ENCODE measurements at regions not wholly inside any gene's neighbourhood (a gene's known extent, or its start where the extent isn't known, plus 50 kb on each side); places are given as distances from the start of the nearest gene placed in this dataset.
A peak's percentile ranks its signal among the peaks of the same experiment; 100 is the strongest.

DNA sequence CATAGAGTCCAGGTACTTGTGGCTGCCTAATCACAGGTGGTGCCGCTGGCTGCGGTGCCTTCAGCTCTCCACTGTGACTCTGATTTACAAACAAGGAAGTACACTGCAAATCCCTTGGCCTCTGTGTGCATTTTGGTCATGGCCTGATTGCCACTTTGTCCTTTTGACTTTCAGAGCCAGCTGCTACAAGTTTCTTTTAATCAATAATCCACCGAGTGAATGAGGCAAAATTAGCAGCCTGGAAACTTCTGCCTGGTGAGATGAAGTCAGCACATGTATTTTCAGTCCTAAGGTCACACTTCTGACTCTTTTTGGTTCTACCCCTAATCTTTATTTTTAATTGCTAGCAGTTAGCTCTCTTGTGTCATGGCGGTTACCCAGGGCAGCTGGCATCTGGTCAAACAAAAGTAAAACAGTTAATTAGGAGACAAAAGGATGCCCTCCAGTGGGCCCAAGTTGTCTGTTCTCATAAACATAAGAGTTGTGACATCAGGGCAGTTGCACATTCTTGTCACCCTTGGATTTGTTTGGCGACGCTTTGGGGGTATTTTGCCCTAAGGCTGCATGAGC is 62.3 kb upstream of the LNX1 start:
- DNase-seq (ENCODE audit: low spot score) = no peak

DNA sequence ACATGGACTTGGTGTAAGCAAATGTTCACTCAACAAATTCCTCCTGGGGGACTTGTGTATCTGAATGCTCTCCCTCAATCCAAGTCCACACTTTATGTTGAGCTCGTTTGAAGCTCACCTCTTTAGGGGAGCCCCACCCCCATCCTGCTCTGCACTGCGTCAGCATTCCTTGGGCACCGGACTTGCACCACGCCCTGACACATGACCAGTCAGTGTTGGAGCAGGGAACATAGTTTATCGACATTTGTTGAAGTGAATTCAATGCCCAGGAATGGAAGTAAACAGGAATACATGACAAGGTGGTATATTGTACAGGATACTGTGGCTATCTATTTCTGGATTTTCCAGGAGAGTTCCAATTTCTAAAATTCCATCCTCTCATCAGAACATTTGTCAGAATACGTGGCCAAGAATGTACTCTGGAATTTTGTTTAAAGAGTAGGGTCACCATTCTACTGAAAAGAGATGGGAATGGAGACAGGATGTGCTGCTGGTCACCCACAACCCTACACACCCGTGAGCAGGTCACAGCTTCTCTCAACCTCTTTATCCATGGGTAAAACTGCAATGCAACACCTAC is 60.0 kb upstream of the LNX1 start:
- DNase-seq (ENCODE audit: low spot score) = peak; percentile 27
- peak; percentile 89 for FAIRE-seq

More for the DNA sequence above, 62.3 kb upstream of the LNX1 start:
- no peak for FAIRE-seq

DNA sequence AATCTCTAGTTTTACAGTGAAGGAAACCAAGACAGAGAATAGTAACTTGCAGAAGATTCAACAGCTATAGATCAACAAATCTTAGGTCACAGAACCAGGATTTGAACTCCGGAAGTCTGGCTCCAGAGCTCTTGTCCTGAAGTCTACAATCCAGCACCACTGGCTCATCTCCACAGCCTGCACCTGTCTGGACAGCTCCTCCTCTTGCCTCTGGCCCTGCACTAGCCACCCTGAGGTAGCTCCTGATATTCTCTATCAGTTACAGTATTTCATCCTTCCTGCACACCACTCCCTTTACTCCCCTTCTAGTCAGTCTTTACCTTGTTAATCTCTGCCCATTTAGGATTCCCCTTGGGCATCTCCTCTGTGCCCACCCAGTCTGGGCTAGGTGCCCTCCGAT is 58.1 kb upstream of the LNX1 start:
- FAIRE-seq (no peak), DNase-seq (ENCODE audit: low spot score) (no peak)

DNA sequence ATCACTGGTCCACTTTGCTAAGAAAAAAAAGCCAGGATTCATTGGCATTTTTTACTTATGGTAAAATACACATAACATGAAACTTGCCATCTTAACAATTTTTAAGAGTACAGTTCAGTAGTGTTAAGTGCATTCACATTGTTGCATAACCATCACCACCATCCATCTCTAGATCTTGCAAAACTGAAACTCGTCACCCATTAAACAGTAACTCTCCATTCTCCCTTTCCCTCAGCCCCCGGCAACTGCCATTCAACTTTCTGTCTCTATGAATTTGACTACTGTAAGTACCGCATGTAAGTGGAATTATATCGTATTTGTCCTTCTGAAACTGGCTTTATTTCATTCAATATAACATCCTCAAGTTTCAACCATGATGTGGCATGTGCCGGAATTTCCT is 56.3 kb upstream of the LNX1 start:
- no peak for FAIRE-seq
- DNase-seq (ENCODE audit: low spot score) = no peak

DNA sequence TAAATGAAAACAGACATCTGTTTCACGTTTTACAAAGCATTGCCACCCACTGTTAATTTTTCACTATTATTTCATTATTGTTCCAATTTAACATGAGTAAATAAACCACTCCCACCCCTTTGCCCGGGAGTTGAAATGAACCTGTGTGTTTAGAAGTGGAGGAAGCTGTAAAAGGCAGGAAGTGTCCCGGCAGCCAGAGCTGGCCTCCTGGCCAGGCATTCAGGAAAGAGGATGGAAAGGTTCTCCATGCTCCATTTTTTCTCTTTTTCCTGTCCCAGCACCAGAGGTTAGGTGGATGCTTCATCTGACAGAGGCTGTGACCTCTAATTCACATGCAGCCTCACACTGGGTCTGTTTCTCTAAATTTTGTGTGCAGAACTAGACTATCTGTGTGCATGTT is 55.5 kb upstream of the LNX1 start:
- FAIRE-seq (no peak), DNase-seq (ENCODE audit: low spot score) (no peak)

DNA sequence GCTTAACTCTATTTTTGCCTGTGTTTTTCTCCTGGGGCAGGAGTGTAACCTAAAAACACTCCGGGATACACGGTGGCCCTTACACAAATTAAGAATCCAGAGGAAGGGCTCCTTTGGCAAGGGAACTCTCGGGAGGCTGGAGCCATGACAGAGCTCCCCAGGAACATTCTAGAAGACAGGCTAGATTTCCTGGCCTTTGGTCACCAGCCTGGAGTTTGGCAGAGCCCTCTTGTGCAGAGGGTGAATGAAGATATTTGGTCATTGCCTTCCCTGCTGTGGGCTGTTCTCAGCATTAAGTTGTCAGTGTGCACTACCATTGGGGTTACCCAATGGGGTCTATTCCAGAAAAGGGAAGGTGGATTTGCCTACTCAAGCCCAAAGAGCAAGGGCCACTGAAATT is 53.8 kb upstream of the LNX1 start:
- DNase-seq (ENCODE audit: low spot score) = no peak
- peak; percentile 23 for FAIRE-seq

DNA sequence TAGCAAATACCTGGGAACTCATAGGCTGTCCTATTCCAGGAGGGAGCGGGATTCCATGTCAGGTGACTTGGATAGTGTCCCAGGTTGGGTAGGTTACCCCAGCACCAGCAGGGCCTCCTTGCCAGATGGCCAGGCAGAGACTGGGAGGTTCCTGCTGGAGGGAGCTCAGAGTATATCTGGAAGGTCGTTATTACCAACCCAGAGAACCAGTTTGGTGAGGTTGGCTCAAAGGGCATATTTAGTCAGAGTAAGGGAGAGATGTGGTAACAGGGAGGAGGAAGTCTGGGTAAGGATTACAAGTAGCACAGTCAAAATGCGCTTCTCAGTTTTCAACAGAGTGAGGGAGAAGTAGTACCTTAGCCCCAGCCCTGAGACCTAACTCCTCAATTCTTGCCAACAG is 53.3 kb upstream of the LNX1 start:
- FAIRE-seq = no peak

More for the DNA sequence above, 53.3 kb upstream of the LNX1 start:
- DNase-seq (ENCODE audit: low spot score) = no peak

Measured in urothelium cell line (cell line).